Mammary epithelial cell (primary cell): ENCODE measurements at regions not wholly inside any gene's neighbourhood (a gene's known extent, or its start where the extent isn't known, plus 50 kb on each side); places are given as distances from the start of the nearest gene placed in this dataset.

Source experiments
- CTCF ChIP-seq, 2 donors: IDR thresholded peaks in 1 of 2; conservative IDR thresholded peaks in 1 of 2; 2 replicates each; pipeline ENCODE4 v1.5.1; 2011 to 2012; ENCODE audit warnings: inconsistent platforms in 2 of 2, low read length in 2 of 2, mild to moderate bottlenecking in 2 of 2, control low read depth in 1 of 2, low read depth in 1 of 2; ENCODE audit not compliant: insufficient read depth in 1 of 2; ENCODE audit errors: extremely low read depth in 1 of 2
- EZH2 ChIP-seq: IDR thresholded peaks from 2 replicates; pipeline ENCODE4 v1.6.1; 2012; ENCODE audit warnings: low read length, inconsistent platforms, borderline replicate concordance

GRCh38 chr1:193355178-193355577, 168.8 kb upstream of the B3GALT2 start:
- no peak for TF ChIP-seq CTCF (conservative IDR thresholded peaks at IDR 0.05 in 1 of 2, IDR thresholded peaks at IDR 0.05 in 1 of 2; ENCODE audit: extremely low read depth in 1 of 2, insufficient read depth in 1 of 2, low read depth in 1 of 2, low read length in 2 of 2)
- no peak for TF ChIP-seq EZH2
